IPS-15b (cell line): ENCODE measurements at regions not wholly inside any gene's neighbourhood (a gene's known extent, or its start where the extent isn't known, plus 50 kb on each side); places are given as distances from the start of the nearest gene placed in this dataset.

Experiments
- H3K27me3 ChIP-seq: one replicate; pipeline ENCODE4 v1.6.1; 2013; ENCODE audit warnings: low read length; ENCODE audit not compliant: control insufficient read depth, insufficient read depth
- H3K36me3 ChIP-seq: one replicate; pipeline ENCODE4 v1.6.1; 2013; ENCODE audit warnings: low read length; ENCODE audit not compliant: control insufficient read depth, insufficient read depth
- H3K4me1 ChIP-seq: one replicate; pipeline ENCODE4 v1.6.1; 2013; ENCODE audit warnings: mild to moderate bottlenecking, low read length; ENCODE audit not compliant: control insufficient read depth, insufficient read depth
- H3K4me3 ChIP-seq: one replicate; pipeline ENCODE4 v1.5.1; 2013; ENCODE audit warnings: low read depth, low read length
- H3K9ac ChIP-seq: one replicate; pipeline ENCODE4 v1.6.1; 2013; ENCODE audit warnings: low read depth, mild to moderate bottlenecking, low read length
- H3K9me3 ChIP-seq: one replicate; pipeline ENCODE4 v1.6.1; 2013; ENCODE audit warnings: mild to moderate bottlenecking, low read length; ENCODE audit not compliant: control insufficient read depth, insufficient read depth

DNA sequence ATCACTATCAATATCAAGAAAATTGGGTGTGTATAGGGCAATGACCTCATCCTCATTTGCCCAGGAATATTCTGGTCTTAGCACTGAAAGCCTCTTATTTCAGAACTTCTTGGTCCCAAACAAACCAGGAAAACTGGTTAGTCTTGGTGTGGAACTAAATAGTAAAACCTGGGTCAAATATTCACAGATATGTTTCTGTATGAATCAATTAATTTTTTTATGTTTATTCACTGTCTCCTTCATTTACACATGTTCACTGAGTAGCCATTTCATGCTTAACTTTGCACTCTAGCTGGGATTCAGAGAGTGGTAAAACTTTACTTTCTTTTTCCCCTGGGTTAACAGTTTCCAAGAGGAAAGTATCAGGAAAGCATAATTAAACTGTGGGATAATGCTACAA lies 113.7 kb upstream of the PAPPA start:
- Histone ChIP-seq H3K27me3 (no peaks in the 10 kb centered on the region), H3K9me3 (no peaks in the 10 kb centered on the region), H3K4me3 (no peak overlapping the region), H3K9ac (no peak overlapping the region), H3K4me1 (no peaks in the 10 kb centered on the region), H3K36me3 (no peaks in the 10 kb centered on the region)

DNA sequence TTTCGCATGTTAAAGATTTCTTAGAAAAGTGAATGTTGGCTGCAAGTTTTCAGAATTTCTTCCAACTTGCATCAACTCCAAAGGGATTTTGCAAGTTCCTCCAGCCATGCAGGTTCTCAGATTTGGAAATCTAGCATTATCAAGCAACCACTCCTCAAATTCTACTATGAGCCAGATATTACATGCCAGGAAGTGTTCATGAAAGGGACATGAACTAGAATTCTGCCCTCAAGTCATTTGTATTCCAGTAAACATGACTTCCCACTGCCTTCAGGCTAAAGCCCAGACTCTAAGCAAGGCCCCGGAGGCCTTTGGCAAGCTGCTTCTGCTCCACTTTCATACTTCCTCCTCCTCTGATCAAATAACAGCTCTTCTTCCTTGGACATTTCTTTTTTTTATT lies 111.3 kb upstream of the PAPPA start:
- Histone ChIP-seq H3K4me1 (no peaks in the 10 kb centered on the region), H3K9me3 (no peaks in the 10 kb centered on the region), H3K4me3 (no peak overlapping the region), H3K27me3 (no peaks in the 10 kb centered on the region), H3K9ac (no peak overlapping the region), H3K36me3 (no peaks in the 10 kb centered on the region)

DNA sequence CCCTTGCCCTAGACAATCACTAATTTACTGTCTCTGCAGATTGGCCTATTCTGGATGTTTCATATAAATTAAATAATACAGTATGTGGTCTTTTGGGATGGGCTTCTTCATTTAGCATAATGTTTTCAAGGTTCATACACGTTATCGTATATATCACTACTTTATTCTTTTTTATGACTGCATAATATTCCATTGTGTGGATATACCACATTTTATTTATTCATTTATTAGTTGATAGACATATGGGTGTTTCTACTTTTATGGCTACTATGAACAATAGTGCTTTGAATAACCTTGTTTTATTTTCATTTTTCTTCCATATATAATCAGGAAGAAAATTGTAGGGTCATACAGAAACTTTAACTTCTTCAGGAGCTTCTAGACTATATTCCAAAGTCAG lies 108.5 kb upstream of the PAPPA start:
- Histone ChIP-seq H3K4me3 (no peak overlapping the region), H3K9ac (no peak overlapping the region), H3K27me3 (no peaks in the 10 kb centered on the region), H3K4me1 (no peaks in the 10 kb centered on the region), H3K9me3 (no peaks in the 10 kb centered on the region), H3K36me3 (no peaks in the 10 kb centered on the region)

DNA sequence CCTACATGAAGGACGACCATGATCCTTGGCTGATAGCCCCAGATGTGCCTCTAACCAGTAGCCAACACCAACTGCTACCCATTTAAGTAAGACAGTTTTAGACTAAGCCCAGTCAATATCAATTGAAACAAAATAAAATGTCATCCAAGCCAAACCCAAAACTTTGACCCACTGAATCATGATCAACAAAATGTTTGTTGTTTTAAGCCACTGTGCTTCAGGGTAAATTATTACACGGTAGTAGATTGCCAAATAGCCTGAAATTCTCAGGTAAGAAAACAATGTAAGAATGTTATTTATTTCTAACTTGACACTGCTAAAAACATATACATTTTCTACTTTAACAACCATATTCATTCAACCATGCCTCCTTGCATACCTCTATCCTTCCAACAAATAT lies 105.5 kb upstream of the PAPPA start:
- H3K36me3 ChIP-seq: no peaks in the 10 kb centered on the region
- no peaks in the 10 kb centered on the region for H3K9me3 ChIP-seq
- H3K4me1 ChIP-seq: no peaks in the 10 kb centered on the region
- H3K4me3 ChIP-seq: no peak overlapping the region
- no peaks in the 10 kb centered on the region for H3K27me3 ChIP-seq
- H3K9ac ChIP-seq: no peak overlapping the region

DNA sequence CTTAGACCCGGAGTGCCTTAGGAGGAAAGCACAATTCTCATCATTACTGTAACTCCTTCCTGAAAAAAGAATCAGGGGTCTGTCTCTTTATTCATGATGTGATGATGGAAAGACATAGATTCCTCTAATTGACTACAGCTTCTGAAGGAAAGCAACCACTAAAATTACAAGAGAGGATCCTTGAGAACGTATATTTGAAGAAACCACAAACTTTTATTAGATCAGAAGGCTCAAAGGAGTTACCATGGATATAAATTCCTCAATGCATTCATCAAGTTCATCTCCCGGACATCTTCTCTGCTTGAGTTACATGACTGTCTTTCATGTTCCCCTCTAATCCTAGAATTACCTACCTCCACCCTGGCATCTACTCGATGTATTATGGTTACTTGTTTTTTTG lies 104.1 kb upstream of the PAPPA start:
- no peak overlapping the region for H3K9ac ChIP-seq
- H3K4me1 ChIP-seq: no peaks in the 10 kb centered on the region
- H3K27me3 ChIP-seq: no peaks in the 10 kb centered on the region
- H3K9me3 ChIP-seq: no peaks in the 10 kb centered on the region
- no peaks in the 10 kb centered on the region for H3K36me3 ChIP-seq
- H3K4me3 ChIP-seq: no peak overlapping the region

DNA sequence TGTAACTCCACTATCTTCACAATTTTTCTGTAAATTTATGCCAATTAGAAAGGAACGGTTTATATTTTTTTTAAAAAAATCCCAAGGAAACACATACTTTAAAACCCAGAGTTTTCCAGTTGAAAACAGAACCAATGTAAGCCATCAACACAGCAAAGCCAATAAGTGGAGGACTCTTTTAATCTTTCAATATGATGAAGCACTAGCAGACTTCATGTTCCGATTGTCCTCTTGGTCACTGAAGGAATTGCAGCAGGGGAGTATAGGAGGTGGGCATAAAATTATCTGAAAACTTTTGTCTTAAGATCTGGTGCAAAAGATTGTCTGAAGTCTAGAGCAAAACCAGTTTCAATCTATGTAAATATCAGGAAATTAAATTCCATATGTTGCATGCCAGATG lies 102.1 kb upstream of the PAPPA start:
- Histone ChIP-seq H3K9ac (no peak overlapping the region), H3K36me3 (no peaks in the 10 kb centered on the region), H3K4me1 (no peaks in the 10 kb centered on the region), H3K27me3 (no peaks in the 10 kb centered on the region), H3K4me3 (no peak overlapping the region), H3K9me3 (no peaks in the 10 kb centered on the region)

DNA sequence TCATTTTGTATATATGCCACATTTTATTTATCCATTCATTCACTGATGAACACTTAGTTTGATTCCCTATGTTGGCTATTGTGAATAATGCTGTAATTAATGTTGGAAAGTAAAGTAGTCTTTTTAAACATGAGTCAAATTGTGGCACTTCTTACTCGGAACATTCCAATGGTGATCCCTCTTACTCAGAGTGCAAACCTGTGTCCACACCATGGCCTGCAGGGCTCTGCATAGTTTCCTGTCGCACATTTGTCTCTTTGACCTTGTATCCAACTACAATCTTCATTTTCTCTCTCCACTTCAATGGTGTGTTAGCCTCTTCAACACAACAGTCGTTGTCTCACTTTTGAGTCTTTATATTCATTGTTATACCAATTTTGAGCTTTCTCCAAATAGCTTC lies 98.1 kb upstream of the PAPPA start:
- Histone ChIP-seq H3K27me3 (no peaks in the 10 kb centered on the region), H3K9ac (no peak overlapping the region), H3K36me3 (no peaks in the 10 kb centered on the region), H3K9me3 (no peaks in the 10 kb centered on the region), H3K4me3 (no peak overlapping the region), H3K4me1 (no peaks in the 10 kb centered on the region)

DNA sequence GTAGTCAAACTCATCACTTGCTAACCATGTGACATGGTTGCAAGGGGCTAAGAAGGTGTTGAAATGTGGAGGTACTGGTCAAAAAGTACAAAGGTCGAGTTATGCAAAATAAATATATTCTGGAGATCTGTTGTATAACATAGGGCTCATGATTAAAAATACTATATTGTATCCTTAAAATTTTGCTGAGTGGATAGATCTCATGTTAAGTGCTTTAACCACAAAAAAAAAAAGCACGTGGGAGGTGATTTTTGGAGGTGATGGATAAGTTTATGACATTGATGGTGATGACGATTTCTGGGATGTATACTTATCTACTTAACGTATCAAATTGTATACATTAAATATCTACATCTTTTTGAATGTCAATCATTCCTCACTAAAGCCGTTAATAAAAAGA lies 96.2 kb upstream of the PAPPA start:
- Histone ChIP-seq H3K9me3 (no peaks in the 10 kb centered on the region), H3K4me3 (no peak overlapping the region), H3K9ac (no peak overlapping the region), H3K4me1 (no peaks in the 10 kb centered on the region), H3K27me3 (no peaks in the 10 kb centered on the region), H3K36me3 (no peaks in the 10 kb centered on the region)

DNA sequence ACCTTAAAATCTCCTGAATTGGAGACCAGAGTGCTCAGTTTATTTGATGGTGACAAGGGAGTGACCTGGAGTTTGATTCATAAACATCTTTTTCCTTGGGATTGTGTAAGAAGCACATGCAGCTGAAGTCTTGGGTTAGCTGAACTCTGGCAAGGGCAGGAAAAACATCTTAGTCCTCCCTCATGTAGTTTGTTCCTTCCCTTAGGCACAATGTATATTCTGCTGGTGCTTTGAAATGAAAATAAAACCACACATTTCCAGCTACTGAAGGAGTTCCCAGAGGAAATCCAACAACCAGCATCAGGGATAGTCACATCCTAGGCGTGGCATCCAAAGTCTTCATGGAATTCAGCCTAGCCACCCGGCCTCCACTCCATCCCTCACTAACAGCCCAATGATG lies 95.2 kb upstream of the PAPPA start:
- no peak overlapping the region for H3K4me3 ChIP-seq
- H3K9me3 ChIP-seq: no peaks in the 10 kb centered on the region
- H3K9ac ChIP-seq: no peak overlapping the region
- no peaks in the 10 kb centered on the region for H3K27me3 ChIP-seq
- H3K36me3 ChIP-seq: no peaks in the 10 kb centered on the region
- no peaks in the 10 kb centered on the region for H3K4me1 ChIP-seq

DNA sequence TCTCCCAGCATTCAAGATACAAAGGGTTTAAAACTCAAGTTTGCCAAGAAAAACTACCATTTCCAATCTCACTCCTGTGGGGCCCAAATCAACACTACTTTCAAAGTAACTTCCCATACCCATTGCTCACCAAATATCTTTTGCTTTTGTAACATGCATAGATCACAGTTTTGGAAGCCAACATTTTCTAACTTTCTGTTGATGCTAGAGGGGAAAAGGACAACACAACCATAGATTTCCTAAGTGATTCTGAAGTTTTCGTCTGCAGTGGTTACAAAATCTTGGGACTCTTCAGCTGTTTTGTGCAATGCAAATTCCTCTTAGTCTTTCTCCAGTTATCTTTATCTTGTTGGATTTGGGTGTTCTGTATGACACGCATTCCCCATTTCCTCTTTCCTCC lies 94.1 kb upstream of the PAPPA start:
- Histone ChIP-seq H3K4me3 (no peak overlapping the region), H3K9me3 (no peaks in the 10 kb centered on the region), H3K9ac (no peak overlapping the region), H3K27me3 (no peaks in the 10 kb centered on the region), H3K4me1 (no peaks in the 10 kb centered on the region), H3K36me3 (no peaks in the 10 kb centered on the region)

DNA sequence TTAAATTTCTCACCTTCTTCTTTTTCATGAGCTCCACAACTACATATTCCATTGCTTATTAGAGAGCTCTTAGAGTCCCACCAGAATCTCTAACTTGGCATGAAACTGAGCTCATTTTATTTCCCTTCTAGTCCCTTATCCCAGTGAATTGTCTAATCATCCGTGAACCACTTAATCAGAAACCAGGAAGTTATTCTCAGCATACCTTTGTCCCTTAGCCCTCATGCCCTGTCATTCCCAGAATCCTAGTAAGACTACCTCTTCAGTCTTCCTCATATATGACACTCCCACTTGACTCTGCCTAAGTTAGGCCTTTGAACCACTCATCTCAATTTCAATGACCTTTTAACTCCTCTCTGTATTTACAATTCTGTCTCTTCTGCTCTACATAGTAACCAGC lies 93.0 kb upstream of the PAPPA start:
- Histone ChIP-seq H3K4me1 (no peaks in the 10 kb centered on the region), H3K36me3 (no peaks in the 10 kb centered on the region), H3K27me3 (no peaks in the 10 kb centered on the region), H3K4me3 (no peak overlapping the region), H3K9me3 (no peaks in the 10 kb centered on the region), H3K9ac (no peak overlapping the region)

DNA sequence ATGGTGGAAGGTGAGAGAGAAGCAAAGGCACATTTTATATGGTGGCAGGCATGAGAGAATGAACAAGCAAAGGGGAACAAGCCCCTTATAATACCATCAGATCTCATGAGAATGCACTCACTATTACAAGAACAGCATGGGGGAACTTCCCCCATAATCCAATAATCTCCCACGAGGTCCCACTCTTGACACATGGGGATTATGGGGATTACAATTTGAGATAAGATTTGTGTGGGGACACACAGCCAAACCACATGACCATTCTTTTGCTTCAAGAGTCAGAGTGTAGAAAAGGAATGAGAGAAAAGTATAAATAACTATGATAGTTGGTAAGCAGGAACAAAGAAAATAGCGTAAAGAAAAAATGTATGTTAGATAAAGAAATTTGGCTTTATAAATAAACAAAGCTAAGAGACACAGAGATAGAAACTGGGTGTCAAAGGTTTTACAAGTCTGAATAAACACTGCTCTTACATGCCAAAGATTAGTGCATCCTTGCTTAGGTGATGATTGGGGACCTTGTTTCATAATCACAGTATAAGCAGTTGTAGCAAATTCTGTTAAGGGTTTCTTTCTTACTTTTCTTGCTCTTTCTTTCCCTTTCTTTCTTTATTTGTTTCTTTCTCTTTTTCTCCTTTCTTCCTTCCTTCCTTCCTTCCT lies 91.9 kb upstream of the PAPPA start:
- H3K4me3 ChIP-seq: no peak overlapping the region
- H3K9me3 ChIP-seq: no peaks in the 10 kb centered on the region
- no peaks in the 10 kb centered on the region for H3K27me3 ChIP-seq
- no peaks in the 10 kb centered on the region for H3K4me1 ChIP-seq
- H3K9ac ChIP-seq: no peak overlapping the region
- no peaks in the 10 kb centered on the region for H3K36me3 ChIP-seq

DNA sequence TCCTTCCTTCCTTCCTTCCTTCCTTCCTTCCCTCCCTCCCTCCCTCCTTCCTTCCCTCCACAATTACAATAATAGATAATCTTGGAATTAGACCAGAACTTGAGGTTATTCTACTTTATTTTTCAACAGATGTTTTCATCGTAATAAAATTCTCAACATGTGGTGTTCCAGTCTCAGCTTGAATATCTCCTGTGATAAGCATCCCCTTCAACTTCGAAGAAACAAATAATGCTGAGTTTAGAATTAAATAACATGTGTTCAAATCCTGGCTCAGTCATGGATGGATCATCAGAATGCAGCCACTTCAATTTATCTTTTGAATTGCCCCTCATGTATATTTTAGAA lies 91.4 kb upstream of the PAPPA start:
- no peaks in the 10 kb centered on the region for H3K36me3 ChIP-seq
- no peaks in the 10 kb centered on the region for H3K27me3 ChIP-seq
- no peak overlapping the region for H3K4me3 ChIP-seq
- no peaks in the 10 kb centered on the region for H3K4me1 ChIP-seq
- H3K9ac ChIP-seq: no peak overlapping the region
- no peaks in the 10 kb centered on the region for H3K9me3 ChIP-seq
